CD14-positive monocyte (primary cell): ENCODE measurements at regions not wholly inside any gene's neighbourhood (a gene's known extent, or its start where the extent isn't known, plus 50 kb on each side); places are given as distances from the start of the nearest gene placed in this dataset.

Experiments
- DNase-seq, 3 donors: peaks; one replicate each; pipeline ENCODE4 v3.0.0-alpha.2; 2011 to 2022
- H2AFZ ChIP-seq: 2 replicates; pipeline ENCODE4 v1.6.0; 2012; ENCODE audit warnings: mild to moderate bottlenecking, low read depth, low read length, inconsistent platforms; ENCODE audit not compliant: insufficient read depth, poor library complexity, severe bottlenecking
- H3K27ac ChIP-seq, 2 donors: 1 replicate in 1 of 2; 2 replicates in 1 of 2; pipeline ENCODE4 v1.5.1; 2012 to 2013; ENCODE audit warnings: low read length in 2 of 2, control low read depth in 1 of 2, inconsistent platforms in 1 of 2, low read depth in 1 of 2, mild to moderate bottlenecking in 1 of 2
- H3K27me3 ChIP-seq, 2 donors: one replicate each; pipeline versions ENCODE4 v1.6.0 to v1.6.1; 2011 to 2013; ENCODE audit warnings: low read length in 2 of 2; ENCODE audit not compliant: control insufficient read depth in 2 of 2, insufficient read depth in 2 of 2
- H3K36me3 ChIP-seq, 2 donors: replicated peaks in 1 of 2; 1 replicate in 1 of 2; 2 replicates in 1 of 2; pipeline versions ENCODE4 v1.5.1 to v1.6.1; 2012 to 2013; ENCODE audit warnings: low read length in 2 of 2, control low read depth in 1 of 2, inconsistent platforms in 1 of 2, mild to moderate bottlenecking in 1 of 2; ENCODE audit not compliant: insufficient read depth in 2 of 2, control insufficient read depth in 1 of 2
- H3K4me1 ChIP-seq, 2 donors: 1 replicate in 1 of 2; 2 replicates in 1 of 2; pipeline versions ENCODE4 v1.5.1 to v1.6.1; 2012 to 2013; ENCODE audit warnings: low read length in 2 of 2, control low read depth in 1 of 2, inconsistent platforms in 1 of 2, mild to moderate bottlenecking in 1 of 2, moderate library complexity in 1 of 2; ENCODE audit not compliant: insufficient read depth in 2 of 2, control insufficient read depth in 1 of 2
- H3K4me2 ChIP-seq: replicated peaks from 2 replicates; pipeline ENCODE3; 2012; ENCODE audit warnings: low read length, moderate library complexity, mild to moderate bottlenecking; ENCODE audit not compliant: poor library complexity, severe bottlenecking; ENCODE audit errors: extremely low read depth
- H3K4me3 ChIP-seq, 3 experiments: fragments of 200-600 bp in 1 of 3; sonication (generic) in 1 of 3; replicated peaks in 1 of 3; 1 replicate in 2 of 3; 2 replicates in 1 of 3; pipeline ENCODE4 v1.5.1; 2011 to 2013; ENCODE audit warnings: low read length in 3 of 3, mild to moderate bottlenecking in 3 of 3, control low read depth in 2 of 3, low read depth in 2 of 3, inconsistent platforms in 1 of 3, moderate library complexity in 1 of 3
- H3K79me2 ChIP-seq: 2 replicates; pipeline ENCODE4 v1.6.0; 2012; ENCODE audit warnings: mild to moderate bottlenecking, control low read depth, inconsistent platforms, low read length, moderate library complexity; ENCODE audit not compliant: insufficient read depth
- H3K9ac ChIP-seq: 2 replicates; pipeline ENCODE4 v1.6.0; 2017; ENCODE audit warnings: low read length, mild to moderate bottlenecking; ENCODE audit not compliant: insufficient read depth, poor library complexity, severe bottlenecking
- H3K9me3 ChIP-seq, 2 donors: replicated peaks in 1 of 2; 1 replicate in 1 of 2; 2 replicates in 1 of 2; pipeline versions ENCODE4 v1.5.1 to v1.6.1; 2012 to 2013; ENCODE audit warnings: low read length in 2 of 2, control low read depth in 1 of 2; ENCODE audit not compliant: control insufficient read depth in 1 of 2, insufficient read depth in 1 of 2
- H4K20me1 ChIP-seq: 2 replicates; pipeline ENCODE4 v1.6.0; 2012; ENCODE audit warnings: mild to moderate bottlenecking, low read length, control low read depth, moderate library complexity; ENCODE audit not compliant: insufficient read depth
- H3K27ac Mint-ChIP-seq, 7 donors: one replicate each; pipeline ENCODE4 v1.8.0; 2020; ENCODE audit warnings: mild to moderate bottlenecking in 7 of 7, mixed read lengths in 7 of 7, moderate library complexity in 6 of 7, inconsistent platforms in 2 of 7
- H3K27me3 Mint-ChIP-seq, 3 donors: one replicate each; pipeline ENCODE4 v1.8.0; 2021 to 2022; ENCODE audit warnings: low read depth in 3 of 3, mild to moderate bottlenecking in 3 of 3, mixed read lengths in 3 of 3, moderate library complexity in 3 of 3, inconsistent platforms in 1 of 3
- H3K36me3 Mint-ChIP-seq, 2 donors: one replicate each; pipeline ENCODE4 v1.8.0; 2020; ENCODE audit warnings: mixed read lengths in 2 of 2, inconsistent platforms in 1 of 2, mild to moderate bottlenecking in 1 of 2
- H3K4me1 Mint-ChIP-seq: one replicate; pipeline ENCODE4 v1.8.0; 2020; ENCODE audit warnings: mild to moderate bottlenecking, mixed read lengths
- H3K4me3 Mint-ChIP-seq, 2 donors: one replicate each; pipeline ENCODE4 v1.8.0; 2020; ENCODE audit warnings: mild to moderate bottlenecking in 2 of 2, mixed read lengths in 2 of 2, moderate library complexity in 1 of 2
- H3K9me3 Mint-ChIP-seq, 7 donors: one replicate each; pipeline ENCODE4 v1.8.0; 2020 to 2022; ENCODE audit warnings: mixed read lengths in 7 of 7, mild to moderate bottlenecking in 6 of 7, moderate library complexity in 6 of 7, inconsistent platforms in 2 of 7
- WGBS: methylation state at CpG from one replicate; pipeline ENCODE4 v1.1.5; 2013; ENCODE audit warnings: missing lambda C conversion rate; ENCODE audit not compliant: insufficient coverage; 5-methylcytosine and 5-hydroxymethylcytosine counted together
- intact Hi-C, 2 donors: fragments of 100-400 bp; cut with micrococcal nuclease; formaldehyde crosslinking; loops; one replicate each; pipeline versions ENCODE4 v1.15.0 to v1.15.1; 2023
- TF ChIP-seq, protein P1 (sequence below): fragments of 200-600 bp; IDR thresholded peaks from one replicate; pipeline ENCODE4 v1.8.0; 2022; ENCODE audit warnings: antibody characterized with exemption, mild to moderate bottlenecking

DNA sequence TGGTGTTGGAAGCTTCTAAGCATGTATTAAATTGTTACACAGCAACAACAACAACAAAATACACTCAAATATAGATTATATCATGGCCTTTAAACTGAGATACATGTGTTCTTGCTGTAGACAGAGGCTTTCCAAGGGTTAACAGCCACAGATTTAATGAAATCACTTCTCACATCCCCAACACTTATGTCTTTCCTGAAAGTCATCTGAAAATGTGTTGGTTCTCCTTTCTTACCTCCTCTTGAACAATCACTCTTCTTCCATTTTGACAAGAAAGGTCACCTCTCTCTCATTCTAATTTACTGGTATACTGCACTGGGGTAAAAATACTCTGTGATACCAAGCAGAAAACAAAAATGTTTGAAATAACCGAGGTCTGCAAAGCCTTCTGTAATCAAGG is 507.3 kb upstream of the KCNMB2 start:
- no peak overlapping the region for H3K27ac Mint-ChIP-seq
- no CpG with 5 or more reads among the region's 1 CpG for WGBS
- H3K4me1 ChIP-seq, result no peaks in the 10 kb centered on the region
- H2AFZ ChIP-seq, result no peak overlapping the region
- DNase-seq, result no peak
- H3K27me3 ChIP-seq, result no peaks in the 10 kb centered on the region
- intact Hi-C loops, result no loop called here
- H3K36me3 ChIP-seq, result no peaks in the 10 kb centered on the region
- no peak overlapping the region for H3K4me3 Mint-ChIP-seq
- H3K79me2 ChIP-seq, result no peaks in the 10 kb centered on the region
- TF ChIP-seq, protein P1, sequence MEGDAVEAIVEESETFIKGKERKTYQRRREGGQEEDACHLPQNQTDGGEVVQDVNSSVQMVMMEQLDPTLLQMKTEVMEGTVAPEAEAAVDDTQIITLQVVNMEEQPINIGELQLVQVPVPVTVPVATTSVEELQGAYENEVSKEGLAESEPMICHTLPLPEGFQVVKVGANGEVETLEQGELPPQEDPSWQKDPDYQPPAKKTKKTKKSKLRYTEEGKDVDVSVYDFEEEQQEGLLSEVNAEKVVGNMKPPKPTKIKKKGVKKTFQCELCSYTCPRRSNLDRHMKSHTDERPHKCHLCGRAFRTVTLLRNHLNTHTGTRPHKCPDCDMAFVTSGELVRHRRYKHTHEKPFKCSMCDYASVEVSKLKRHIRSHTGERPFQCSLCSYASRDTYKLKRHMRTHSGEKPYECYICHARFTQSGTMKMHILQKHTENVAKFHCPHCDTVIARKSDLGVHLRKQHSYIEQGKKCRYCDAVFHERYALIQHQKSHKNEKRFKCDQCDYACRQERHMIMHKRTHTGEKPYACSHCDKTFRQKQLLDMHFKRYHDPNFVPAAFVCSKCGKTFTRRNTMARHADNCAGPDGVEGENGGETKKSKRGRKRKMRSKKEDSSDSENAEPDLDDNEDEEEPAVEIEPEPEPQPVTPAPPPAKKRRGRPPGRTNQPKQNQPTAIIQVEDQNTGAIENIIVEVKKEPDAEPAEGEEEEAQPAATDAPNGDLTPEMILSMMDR, result no peak
- no peak overlapping the region for H3K9ac ChIP-seq
- H3K9me3 Mint-ChIP-seq, result peaks cover 0 to 3% (median 0%) of the 10 kb centered on the region in 7 donors
- no peaks in the 10 kb centered on the region for H4K20me1 ChIP-seq
- H3K4me2 ChIP-seq, result no peak overlapping the region
- H3K4me1 Mint-ChIP-seq, result peaks cover 2% of the 10 kb centered on the region
- H3K36me3 Mint-ChIP-seq, result no peaks in the 10 kb centered on the region
- H3K4me3 ChIP-seq, result no peak overlapping the region
- H3K27ac ChIP-seq, result no peak overlapping the region
- no peaks in the 10 kb centered on the region for H3K27me3 Mint-ChIP-seq
- no peaks in the 10 kb centered on the region for H3K9me3 ChIP-seq

DNA sequence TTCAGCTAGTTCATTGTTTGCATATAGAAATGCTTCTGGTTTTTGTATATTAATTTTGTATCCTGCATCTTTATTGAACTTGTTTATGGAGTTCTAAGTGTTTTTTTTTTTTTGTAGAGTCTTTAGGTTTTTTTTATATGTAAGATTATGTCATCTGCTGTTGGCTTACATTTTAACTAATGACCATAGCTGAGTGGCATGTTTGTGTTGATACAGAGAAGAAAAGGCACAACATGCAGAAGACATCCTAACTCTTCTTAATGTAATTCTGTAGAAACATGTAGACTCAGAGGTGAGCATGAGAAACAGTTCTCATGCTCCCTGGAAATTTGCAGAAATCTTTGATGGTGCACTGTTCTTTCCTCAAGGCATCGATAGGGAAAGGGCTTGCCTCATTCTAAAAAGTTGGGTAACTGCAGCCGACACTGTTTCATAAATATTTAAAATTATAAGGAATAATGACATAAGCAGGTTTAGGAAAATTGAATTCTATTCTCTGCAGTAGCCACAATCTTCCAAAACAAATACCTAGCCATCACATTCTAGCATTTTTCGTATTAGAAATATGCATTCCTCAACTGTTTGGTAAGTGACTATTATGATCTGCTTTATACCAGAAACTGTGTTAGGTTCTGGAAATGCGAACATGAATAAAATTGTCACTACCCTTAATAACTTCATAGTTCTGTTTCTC is 499.6 kb upstream of the KCNMB2 start:
- H3K27me3 Mint-ChIP-seq, result no peaks in the 10 kb centered on the region
- Histone ChIP-seq H3K4me3 (no peak overlapping the region), H3K9ac (no peak overlapping the region), H2AFZ (no peak overlapping the region), H4K20me1 (no peaks in the 10 kb centered on the region), H3K27ac (no peak overlapping the region), H3K27me3 (no peaks in the 10 kb centered on the region), H3K4me2 (no peak overlapping the region), H3K9me3 (no peaks in the 10 kb centered on the region), H3K4me1 (no peaks in the 10 kb centered on the region), H3K36me3 (no peaks in the 10 kb centered on the region), H3K79me2 (no peaks in the 10 kb centered on the region)
- no peak for DNase-seq
- H3K4me3 Mint-ChIP-seq, result no peak overlapping the region
- peaks cover 0 to 7% (median 2%) of the 10 kb centered on the region in 7 donors for H3K9me3 Mint-ChIP-seq
- H3K36me3 Mint-ChIP-seq, result no peaks in the 10 kb centered on the region
- 100% methylated on average over 1 of the region's 4 CpGs for WGBS
- no peaks in the 10 kb centered on the region for H3K4me1 Mint-ChIP-seq
- TF ChIP-seq, protein P1, result no peak
- intact Hi-C loops, result no loop called here
- H3K27ac Mint-ChIP-seq, result no peak overlapping the region
